Choroid plexus epithelial cell (primary cell): ENCODE measurements at regions not wholly inside any gene's neighbourhood (a gene's known extent, or its start where the extent isn't known, plus 50 kb on each side); places are given as distances from the start of the nearest gene placed in this dataset.
"Not testable (repeated sequence)": the region's sequence is repeated elsewhere in the genome, so short reads cannot be mapped to it uniquely, and the experiment has no call there.

Source experiments
- DNase-seq: peaks from one replicate; pipeline ENCODE4 v3.0.0-alpha.2; 2010; ENCODE audit warnings: low read depth
- H3K4me3 ChIP-seq: 2 replicates; pipeline ENCODE4 v1.5.1; 2011; ENCODE audit warnings: low read depth, mild to moderate bottlenecking, control low read depth, low read length, moderate library complexity
- CTCF ChIP-seq: conservative IDR thresholded peaks from 2 replicates; pipeline ENCODE4 v1.5.1; 2011; ENCODE audit warnings: low read depth, mild to moderate bottlenecking, control low read depth, inconsistent platforms, low read length, moderate library complexity

- no peak overlapping the region for H3K4me3 ChIP-seq
- DNase-seq: no peak
- no peak for TF ChIP-seq CTCF
Measured at GRCh38 chr1:191074881-191075280, 597.2 kb upstream of the BRINP3 start.

- not testable (repeated sequence) for H3K4me3 ChIP-seq, DNase-seq
Measured at GRCh38 chr1:191083090-191083489, 605.4 kb upstream of the BRINP3 start.

- no peak for TF ChIP-seq CTCF
- no peak overlapping the region for H3K4me3 ChIP-seq
Measured at GRCh38 chr1:191085121-191085520, 607.5 kb upstream of the BRINP3 start.

GRCh38 chr1:191086910-191087309 is 609.2 kb upstream of the BRINP3 start:
- TF ChIP-seq CTCF: no peak
- H3K4me3 ChIP-seq: no peak overlapping the region
- DNase-seq: no peak

More at GRCh38 chr1:191085121-191085520, 607.5 kb upstream of the BRINP3 start:
- no peak for DNase-seq

- DNase-seq: no peak
- no peak for TF ChIP-seq CTCF
- no peak overlapping the region for H3K4me3 ChIP-seq
Measured at GRCh38 chr1:191096405-191096804, 618.7 kb upstream of the BRINP3 start.

- TF ChIP-seq CTCF: no peak
- H3K4me3 ChIP-seq: no peak overlapping the region
- no peak for DNase-seq
Measured at GRCh38 chr1:191099696-191100095, 622.0 kb upstream of the BRINP3 start.

- no peak for TF ChIP-seq CTCF
- no peak overlapping the region for H3K4me3 ChIP-seq
- DNase-seq: no peak
Measured at GRCh38 chr1:191101960-191102359, 624.3 kb upstream of the BRINP3 start.

GRCh38 chr1:191125950-191126349 is 648.3 kb upstream of the BRINP3 start:
- H3K4me3 ChIP-seq: no peak overlapping the region
- no peak for DNase-seq
- TF ChIP-seq CTCF: no peak
